GM18520 (cell line): ENCODE measurements at regions not wholly inside any gene's neighbourhood (a gene's known extent, or its start where the extent isn't known, plus 50 kb on each side); places are given as distances from the start of the nearest gene placed in this dataset.

Source experiments
- ATAC-seq: cut with Tn5 transposase; IDR thresholded peaks from one replicate; pipeline ENCODE4 v1.9.1; 2021; ENCODE audit not compliant: unreplicated experiment

GRCh38 chr2:196314157-196314556 is 142.8 kb upstream of the STK17B start:
- ATAC-seq = no peak

GRCh38 chr2:196314780-196315179 is 143.4 kb upstream of the STK17B start:
- ATAC-seq = no peak

- ATAC-seq = no peak
Observed at GRCh38 chr2:196315388-196316049, 144.1 kb upstream of the STK17B start.

DNA sequence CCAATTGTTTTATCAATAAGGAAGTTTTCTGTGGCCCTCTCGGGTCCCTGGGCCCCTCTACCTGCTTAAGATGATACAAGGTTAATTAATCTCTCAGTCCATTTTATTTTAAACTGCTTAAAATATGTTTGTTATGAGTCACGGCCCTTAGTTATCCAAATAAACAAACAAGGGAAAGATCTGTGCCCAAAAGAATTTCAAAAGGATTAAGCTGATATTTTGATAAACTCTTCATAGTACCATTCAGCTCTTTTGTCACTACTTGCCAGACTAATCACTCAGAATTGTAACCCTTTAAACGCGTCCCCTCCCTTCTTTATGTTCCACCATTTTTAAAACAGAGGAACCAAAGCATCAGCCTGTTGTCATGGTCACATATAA is 144.7 kb upstream of the STK17B start:
- ATAC-seq = no peak

GRCh38 chr2:196318517-196319377 is 147.4 kb upstream of the STK17B start:
- no peak for ATAC-seq

GRCh38 chr2:196322973-196323810 is 151.8 kb upstream of the STK17B start:
- no peak for ATAC-seq

- ATAC-seq = no peak
Observed at GRCh38 chr2:196324211-196324610, 152.8 kb upstream of the STK17B start.

GRCh38 chr2:196328088-196328680 is 156.8 kb upstream of the STK17B start:
- no peak for ATAC-seq

GRCh38 chr2:196329959-196330358 is 158.6 kb upstream of the STK17B start:
- no peak for ATAC-seq

DNA sequence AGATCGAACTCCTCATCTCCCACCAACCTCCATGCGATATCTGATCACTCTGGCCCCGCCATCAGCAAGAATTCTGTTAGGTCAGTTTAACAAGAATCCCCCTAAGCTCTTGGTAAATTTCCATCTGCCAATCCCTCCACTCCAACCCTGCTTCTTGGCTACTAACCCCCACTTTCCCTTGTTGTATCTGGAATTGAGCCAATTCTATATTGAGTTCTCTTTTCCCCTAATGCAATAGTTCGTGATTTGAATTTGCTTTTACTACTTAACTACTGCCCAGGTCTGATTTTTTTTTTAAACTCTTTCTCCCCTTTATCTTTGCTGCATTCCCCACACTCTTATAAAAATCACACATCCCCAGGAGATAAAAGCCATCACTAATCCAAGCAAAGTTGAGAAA is 159.3 kb upstream of the STK17B start:
- no peak for ATAC-seq

GRCh38 chr2:196331143-196331542 is 159.8 kb upstream of the STK17B start:
- no peak for ATAC-seq

- ATAC-seq = no peak
Observed at GRCh38 chr2:196331851-196332250, 160.5 kb upstream of the STK17B start.

- ATAC-seq = no peak
Observed at GRCh38 chr2:196333397-196333796, 162.0 kb upstream of the STK17B start.

GRCh38 chr2:196334710-196335109 is 163.3 kb upstream of the STK17B start:
- no peak for ATAC-seq

GRCh38 chr2:196335221-196335634 is 163.8 kb upstream of the STK17B start:
- ATAC-seq = no peak

GRCh38 chr2:196336207-196336606 is 164.8 kb upstream of the STK17B start:
- no peak for ATAC-seq

DNA sequence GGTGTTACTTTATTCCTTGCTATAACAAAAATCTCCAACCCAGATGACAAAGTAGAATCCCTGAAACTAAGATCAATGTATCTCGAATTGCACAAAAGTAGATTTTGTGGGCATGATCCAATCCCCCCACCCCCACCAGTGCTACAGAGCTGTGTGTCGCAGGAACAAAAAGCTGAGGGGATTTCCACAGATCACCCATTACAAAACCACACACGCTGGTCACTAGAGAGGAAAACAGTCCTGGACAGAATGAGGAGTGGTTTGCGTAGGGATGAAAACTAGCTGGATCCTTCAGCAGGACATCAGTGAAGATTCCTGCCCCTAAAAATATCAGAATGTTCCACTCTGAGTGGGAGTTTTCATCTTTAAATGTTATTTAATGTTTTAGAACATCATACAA is 165.3 kb upstream of the STK17B start:
- ATAC-seq = no peak

- no peak for ATAC-seq
Observed at GRCh38 chr2:196337208-196337953, 166.0 kb upstream of the STK17B start.

DNA sequence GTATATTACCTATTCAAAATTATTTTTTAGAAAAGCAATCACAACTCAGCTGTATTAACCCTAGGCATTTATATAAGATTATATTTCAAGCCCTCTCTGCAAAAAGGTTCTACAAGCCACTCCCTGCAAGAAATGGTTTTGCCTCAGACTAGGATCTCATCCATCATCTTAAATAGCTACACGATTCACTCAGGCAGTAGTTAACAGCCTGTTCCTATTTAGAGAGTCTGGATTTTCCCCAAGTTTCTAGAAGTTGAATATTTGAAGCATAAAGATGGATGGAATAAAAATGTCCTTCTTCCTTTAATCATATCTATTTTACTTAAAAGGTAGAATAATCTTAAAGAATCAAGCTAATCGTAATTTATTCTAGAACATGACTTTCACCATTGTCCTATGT is 167.1 kb upstream of the STK17B start:
- no peak for ATAC-seq

DNA sequence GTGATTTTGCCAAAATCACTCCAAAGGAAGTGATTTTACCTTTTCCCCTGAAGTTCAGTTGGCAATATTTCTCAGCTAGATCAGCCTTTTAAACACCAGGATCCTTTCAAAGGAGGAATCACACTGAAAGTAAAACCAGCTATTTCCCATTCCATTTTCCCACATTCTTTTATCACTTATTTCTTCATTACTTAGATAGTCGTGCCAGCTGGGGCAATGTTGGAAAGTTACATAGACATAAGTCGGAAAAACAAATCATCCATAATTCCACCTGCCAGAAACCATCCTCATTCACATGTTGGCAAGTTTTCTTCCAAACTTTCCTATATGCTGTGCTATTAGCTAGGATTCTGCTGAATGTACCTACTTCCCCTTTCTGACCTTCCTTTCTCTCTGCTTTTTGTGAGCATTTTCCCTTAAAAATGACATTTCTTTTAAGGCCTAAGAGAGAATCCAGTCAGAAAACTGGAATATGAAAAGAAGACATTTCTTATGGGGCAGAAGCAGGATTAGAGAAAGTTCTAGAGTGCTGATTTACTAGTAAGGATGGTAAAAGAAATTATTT is 170.0 kb upstream of the STK17B start:
- no peak for ATAC-seq
